HPDE6-E6E7 (cell line): ENCODE measurements at regions not wholly inside any gene's neighbourhood (a gene's known extent, or its start where the extent isn't known, plus 50 kb on each side); places are given as distances from the start of the nearest gene placed in this dataset.

Experiments
- DNase-seq: peaks from one replicate; pipeline ENCODE4 v3.0.0; 2011; ENCODE audit warnings: missing footprints; ENCODE audit errors: extremely low spot score

DNA sequence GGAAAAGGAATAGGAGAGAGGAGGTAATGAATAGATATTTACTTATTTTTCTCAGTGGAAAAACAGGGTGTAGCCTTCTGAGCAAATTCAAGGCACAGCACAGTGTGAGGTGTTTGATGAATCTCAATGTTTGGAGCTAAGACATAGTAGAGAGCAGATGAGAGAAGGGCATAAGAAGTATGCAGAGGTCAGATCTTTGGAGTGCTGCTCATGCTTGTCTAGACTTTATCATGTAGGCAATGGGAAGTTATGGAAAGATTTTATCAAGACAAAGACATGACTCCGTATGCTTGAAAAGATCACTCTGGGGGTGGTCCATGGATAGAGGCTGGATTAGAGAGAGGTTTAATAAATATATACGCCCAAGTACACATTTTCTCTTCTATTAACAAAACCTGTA lies 217.0 kb upstream of the CNR1 start:
- DNase-seq: no peak

DNA sequence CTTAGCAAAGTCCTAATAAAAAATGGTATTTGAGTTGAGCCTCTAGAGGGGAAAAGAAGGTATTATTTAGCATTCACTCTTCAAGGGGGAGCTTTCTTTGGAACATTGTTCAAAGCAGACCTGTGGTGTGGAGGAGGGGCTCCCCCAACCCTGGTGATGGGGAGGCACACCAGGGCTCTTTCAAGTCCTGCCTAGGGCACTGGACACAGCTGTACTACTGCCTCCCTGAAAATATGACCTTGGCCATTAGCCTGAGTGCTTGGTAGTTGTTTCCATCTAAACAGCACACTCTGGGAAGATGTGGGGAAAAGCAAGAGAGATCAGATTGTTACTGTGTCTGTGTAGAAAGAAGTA lies 215.1 kb upstream of the CNR1 start:
- no peak for DNase-seq

DNA sequence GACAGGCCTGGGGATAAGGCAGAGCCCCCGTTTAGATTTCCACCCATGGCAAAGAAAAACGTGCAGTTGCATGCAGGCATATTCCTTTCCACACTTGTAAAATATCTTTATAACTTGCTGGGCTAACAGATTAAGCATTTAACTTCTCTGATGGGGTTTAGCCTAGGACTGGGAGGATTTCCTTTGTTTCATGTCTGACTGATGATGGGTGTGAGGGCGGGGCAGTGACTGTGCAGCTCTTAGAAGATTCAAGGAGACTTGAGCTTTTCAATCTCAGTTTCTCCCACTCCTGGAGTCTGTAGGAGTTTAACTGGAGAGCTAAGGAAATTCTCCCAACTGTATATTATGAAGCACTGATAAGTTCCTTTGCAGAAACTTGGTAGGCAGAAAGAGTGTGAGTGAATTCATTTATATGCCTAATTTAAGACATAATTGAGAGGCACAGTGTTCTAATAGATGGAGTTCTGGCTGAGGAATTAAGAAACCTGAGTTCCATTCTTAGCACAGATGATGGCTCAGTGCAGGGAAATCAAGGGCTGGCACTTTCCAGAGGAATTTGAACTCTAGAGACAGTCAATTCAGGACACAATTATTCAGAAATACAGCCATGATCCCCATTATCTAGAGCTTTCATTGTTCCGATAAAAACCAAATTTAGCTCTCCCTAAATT lies 214.6 kb upstream of the CNR1 start:
- DNase-seq: no peak

DNA sequence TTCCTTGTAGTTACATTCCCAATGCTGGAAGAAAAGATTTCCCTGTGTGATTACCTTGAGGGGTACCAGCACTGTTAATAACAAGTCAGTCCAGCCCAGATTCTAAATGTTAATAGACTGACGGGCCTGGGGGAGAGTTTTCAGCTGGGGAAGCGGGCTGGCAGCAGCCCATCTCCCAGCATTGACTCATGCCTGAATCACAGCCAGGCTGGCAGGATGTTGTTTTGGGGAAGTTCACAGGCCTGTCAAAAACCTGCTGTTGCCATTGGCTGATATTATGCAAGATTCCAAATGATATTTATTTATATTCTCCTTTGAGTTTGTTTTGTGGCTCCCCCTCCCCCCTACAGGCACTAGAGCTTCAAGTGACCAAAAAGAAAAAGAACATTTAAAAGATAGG lies 213.9 kb upstream of the CNR1 start:
- peak; percentile 72 for DNase-seq

DNA sequence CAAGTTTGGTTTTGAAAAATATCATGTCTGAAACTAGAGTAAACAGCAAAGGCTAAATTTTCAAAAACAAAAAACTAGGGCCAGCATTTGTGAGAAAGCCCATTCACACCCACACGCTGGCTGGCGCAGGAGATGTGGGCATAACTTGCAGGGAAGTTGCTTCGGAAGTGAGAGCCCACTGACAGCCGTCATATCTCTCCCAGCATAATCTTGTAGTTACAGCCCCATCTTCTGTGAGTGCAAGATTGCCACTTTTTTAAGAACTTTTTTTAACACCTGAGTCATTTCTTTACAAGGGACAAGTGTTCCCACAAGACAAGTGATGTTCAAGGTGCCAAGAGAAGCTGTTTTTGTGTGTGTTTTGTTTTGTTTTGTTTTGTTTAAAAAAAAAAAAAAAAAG lies 212.5 kb upstream of the CNR1 start:
- no peak for DNase-seq

DNA sequence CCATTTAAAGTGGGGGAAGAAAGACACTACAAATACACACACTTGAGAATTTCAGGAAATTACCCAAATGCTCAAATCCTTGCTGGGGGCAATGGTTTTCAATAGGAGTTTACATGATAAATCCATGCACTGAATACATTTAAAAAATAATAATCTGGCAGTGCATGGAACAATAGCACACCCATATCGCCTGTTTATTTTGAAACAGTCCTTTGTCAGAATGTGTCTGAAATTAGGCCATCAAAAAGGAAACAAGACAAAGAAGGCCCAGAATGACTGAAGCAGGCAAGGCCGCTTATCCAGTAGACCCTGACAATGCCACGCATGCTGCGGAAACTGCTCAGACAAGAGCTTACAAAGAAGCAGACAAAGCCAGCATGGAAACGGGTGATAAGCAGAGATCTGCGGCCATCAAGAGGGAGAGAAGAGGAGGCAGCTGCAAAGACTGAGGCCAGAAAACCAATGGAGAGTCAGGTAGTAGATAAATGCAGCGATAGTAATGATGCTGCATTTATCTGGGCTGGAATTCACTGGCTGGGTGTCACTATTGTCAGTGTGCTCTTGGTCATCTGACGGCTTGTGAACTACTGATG lies 211.9 kb upstream of the CNR1 start:
- DNase-seq: no peak

DNA sequence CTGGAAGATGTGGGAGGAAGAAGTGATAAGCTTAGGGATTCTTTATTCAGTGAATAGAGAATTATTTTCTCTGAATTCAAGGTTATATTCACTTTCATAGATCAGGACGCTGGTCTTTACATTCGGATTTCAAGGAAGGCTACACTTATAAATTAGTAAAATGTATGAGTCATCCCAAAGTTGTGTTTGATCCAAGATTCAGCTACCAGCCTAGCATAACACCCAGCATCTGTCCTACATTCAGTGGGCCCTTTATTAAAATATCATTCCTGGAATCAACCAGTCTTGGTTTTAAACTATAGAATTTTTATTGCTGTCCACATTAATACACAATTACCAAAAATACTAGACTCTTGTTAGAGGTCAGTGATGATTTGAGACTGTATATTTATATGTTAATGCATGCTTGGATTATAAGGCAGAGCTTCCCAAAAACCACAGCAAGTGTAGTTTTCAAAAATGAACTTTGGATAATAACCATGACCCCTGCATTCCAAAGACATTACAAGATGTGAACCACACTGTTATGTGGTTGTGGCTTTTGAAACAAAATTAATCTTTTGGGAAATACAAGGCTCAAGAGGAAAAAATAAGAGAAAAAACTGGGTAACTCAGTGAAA lies 210.7 kb upstream of the CNR1 start:
- DNase-seq: no peak

DNA sequence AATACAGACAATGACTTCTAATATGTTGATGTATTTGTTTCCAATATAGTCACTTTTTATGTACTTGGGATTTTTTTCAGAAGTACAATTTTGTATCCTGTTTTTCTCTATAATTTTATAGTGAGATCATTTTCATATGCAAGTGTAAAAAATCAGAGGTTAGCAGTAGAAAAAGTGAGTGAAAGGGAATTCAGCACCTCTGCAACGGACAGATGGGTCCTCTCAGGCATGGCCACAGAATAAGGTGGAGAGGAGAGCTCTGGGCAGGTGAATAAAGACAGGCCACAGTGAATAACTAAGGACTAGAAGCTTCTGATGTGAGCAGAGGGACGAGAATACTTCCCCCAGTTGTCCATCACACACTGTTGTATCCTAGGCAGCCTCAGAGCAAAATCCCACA lies 210.1 kb upstream of the CNR1 start:
- DNase-seq: no peak

DNA sequence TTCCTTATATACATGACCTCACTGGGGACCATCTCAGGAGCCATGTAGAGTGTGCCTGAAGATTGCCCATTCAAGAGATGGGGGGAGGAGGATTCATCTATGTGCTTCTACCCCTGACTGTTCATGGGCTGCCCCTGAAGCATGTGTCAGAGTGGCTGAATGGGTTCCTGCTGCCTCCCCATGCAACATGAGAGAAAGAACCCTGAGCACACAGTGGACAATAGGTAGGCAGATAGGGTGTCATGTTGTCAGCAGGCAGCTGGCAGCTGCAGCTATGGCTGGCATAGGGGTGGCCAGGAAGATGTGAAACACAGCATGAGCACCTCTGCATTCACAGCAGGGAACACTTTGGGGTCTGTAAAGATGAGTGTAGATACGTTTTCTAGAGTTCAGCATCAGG lies 208.4 kb upstream of the CNR1 start:
- DNase-seq: no peak

DNA sequence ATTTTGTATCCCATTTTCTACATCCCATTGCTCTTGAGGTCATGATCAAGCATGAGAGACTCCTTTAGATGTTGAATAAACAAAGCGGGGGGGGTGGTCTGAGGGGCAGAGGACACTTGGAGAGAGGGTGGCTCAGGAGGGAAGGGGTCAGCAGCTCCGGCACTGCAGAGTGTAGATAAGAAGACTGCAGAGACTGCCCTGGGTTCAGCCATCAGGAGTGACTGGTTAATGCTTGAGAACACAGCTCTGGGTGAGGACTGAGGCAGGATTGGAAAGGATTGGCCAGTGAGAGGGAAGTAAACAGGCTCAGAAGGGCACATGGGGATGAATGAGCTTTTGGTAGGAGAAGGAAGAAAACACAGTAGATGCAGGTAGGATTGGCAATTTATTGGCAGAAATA lies 205.3 kb upstream of the CNR1 start:
- no peak for DNase-seq

DNA sequence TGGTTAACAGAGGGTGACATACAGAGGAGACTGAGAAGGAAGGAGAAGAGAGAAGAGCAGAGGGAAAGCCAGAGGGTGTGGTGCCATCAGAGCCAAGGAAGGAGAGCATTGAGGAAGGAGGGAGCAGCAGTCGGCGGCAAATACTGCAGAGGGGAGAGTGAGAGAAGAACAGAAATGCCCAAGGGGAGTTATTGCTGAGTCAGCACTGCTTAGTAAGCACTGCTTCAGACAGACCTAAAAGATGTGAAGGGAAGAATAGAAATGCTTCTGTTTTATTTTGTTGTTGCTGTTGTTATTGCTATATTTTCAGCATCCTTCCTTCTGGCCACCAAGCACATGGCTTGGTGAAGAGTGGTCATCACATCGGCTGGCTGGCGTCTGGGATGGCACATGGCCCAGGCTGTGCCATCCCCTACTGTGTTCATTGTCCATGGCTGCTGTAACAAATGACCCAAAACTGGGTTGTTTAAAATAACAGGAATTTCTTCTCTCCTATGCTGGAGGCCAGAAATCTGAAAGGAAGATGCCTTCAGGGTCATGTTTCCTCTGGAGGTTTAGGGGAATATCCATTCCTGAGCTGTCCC lies 204.1 kb upstream of the CNR1 start:
- DNase-seq: no peak

DNA sequence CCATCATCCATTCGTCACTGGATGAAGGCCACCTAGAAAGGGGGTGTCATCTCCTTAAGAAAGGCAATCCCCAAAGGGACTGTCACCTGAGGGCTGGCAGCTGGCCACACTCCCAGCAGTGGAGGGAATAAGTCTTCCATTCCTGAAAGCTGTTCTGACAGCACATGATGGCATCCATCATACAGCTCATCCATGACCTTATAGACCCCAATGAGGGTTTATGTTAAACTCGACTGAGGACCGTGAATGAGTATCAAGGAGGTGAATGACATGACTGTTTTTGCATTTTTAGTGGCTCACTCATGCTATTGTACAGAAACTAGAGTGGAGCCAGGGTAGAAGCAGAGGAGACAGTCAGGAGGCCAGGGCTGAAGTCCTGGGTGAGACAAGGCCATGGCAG lies 203.1 kb upstream of the CNR1 start:
- DNase-seq: no peak

DNA sequence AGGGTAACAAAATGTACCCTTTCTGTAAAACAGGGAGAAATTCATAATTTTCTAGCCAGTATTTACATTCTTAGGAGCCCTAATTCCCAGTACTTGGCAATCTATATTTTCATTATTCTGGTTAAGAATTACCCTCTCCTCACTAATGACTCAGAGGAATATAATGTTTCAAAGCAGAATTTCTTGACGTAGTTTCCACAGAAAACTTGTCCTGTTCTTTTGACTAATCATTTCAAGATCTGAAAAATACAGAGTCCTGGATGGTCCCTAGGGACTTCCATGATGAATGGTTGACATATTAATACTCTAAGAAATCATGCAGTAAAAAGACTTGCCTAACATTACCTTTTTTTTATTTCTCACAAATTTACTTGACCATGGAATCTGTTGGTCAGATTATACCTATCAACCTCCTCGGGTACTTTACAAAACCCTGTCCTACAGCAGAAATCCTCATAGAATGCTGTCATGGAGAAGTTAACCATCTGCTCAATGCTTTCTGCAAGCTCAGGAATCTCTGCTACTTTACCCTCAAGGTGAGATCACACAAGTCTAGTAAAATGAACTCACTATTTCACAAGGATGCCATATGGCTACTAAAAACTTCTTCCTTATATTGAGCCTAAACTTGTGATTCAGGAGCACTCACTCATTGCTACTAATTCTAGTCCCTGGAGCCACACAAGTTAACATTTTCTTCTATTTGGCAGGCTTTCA lies 202.1 kb upstream of the CNR1 start:
- DNase-seq: no peak

DNA sequence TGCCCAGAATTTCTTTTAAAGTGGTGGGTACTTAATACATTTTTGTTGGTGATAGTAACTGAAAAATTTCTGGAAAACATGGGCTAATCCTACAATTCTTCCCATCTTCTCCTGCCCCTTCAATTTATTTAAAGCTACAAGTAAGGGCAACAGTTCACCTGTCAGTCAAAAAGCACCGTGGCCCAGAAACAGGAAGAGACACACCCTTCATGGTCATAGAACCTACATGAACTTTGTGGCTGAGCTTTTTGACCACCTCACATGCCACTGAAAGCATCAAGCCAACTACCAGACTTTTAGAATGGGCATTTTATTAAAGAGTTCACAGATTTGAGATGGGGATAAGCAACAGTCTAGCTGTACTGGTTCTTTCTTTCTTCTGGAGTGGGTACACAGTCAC lies 201.1 kb upstream of the CNR1 start:
- DNase-seq: no peak

DNA sequence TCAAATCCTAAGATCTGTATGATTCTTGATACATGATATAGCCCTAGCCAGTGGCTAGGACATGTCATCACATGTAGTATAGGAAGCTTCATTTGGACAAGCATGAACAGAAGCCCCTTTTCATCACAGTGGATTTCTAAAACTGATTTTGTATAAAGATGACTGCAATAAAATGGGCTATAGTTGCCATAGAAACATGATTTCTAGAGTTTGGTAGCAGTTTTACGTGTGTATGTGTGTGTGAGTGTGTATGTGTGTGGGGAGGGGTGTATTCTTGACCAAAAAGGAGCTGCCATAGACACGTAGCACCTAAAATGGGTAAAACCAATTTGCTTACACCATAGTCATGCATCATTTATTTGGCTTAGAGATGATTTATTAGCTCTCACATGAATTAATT lies 200.5 kb upstream of the CNR1 start:
- no peak for DNase-seq

DNA sequence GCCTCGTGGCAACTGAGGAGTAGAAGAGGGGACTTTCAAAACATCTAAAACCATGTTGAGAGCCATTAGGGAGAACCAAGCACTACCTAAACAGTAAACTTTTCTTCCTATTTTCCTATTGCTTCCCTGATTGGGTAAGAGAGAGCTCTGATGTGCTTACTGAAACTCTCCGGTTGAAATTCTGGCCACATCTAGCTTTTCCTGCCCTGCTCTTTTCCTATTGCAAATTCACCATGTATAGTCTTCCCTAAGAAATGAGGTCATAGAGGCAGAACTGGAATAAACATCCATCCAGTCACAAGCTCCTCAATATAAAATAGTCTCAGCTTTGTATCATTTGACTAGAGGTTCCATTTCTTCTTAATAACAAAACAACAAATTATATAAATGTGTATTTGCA lies 199.5 kb upstream of the CNR1 start:
- DNase-seq: no peak

DNA sequence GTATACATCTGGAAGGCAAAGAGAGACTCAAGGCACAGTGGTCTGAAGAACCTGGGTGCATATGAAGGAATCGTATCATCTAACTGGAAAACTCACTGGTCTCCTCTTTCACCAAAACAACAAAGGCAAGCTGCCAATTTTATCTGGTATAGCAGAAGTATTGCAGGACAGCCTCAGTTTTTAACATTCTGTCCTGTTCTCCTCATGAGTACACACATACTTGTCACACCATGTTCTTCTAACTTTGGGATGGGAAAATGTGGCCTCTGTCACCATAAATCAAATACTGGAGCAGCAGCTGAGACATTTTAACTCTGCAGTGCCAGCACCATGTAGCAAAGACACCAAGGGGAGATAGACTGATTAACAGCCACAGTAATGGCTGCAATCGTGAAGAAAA lies 199.1 kb upstream of the CNR1 start:
- no peak for DNase-seq

DNA sequence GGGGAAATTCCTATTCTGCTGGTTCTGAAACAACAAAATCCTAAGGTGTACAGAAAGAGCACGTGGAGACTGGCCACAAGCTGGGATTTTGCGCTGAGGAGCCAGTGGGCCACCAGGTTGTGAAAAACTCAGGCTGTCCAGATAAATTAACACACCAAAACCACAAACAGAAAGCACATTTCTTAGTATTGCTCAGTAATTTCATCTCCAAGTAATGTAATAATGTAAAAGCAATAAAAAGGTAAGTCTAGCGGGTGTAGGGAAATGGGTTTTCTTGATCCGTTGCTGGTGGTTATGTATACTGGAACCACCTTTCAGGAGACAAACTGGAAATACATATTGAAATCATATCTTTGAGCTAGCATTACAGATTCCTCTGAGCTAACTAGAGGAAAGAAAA lies 195.6 kb upstream of the CNR1 start:
- no peak for DNase-seq

DNA sequence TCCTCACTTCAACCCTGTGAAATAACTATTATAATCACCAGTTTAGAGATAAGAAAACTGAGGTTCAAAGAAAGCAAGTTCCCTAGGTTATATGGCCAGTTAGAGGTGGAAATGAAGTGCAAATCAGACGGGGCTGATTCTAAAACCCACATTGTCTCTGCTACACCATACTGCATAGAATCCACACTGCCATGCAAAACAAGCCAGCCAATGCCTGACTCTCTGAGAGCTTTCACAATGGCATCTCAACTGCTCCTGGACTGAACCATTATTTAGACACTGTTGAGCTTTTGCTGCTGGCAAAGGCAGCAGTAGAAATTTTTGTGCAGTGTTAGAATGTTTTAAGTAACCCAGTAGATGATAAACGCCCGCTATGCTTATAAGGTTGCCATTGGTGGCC lies 195.2 kb upstream of the CNR1 start:
- DNase-seq: no peak

DNA sequence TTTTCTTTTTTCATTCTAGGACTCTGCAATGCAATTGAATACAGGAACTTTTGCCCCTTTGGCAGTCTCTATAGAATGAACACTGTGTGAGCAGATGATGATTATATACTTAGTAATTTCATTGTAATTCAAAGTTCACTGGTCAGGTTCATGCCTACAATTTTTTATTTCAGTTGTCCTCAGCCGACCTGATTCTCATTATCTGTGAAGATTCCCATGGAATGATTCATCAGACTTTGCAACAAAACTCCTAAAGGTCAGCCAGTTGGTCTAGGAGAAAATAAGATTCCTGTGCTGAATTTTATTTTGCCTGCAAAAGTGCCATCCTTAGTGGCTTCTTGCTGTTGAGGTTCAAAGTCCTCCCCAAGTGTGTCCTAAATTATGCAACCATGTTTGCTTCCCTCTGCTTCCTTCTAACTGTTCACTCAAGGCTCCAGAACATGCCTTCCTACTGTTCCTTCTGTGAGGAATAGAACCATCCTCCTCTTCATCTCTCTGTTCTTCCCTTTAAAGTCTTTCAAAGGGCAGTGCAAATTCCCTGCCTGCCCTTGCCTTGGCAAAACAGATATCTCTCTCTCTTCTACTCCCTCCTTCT lies 194.2 kb upstream of the CNR1 start:
- DNase-seq: no peak

DNA sequence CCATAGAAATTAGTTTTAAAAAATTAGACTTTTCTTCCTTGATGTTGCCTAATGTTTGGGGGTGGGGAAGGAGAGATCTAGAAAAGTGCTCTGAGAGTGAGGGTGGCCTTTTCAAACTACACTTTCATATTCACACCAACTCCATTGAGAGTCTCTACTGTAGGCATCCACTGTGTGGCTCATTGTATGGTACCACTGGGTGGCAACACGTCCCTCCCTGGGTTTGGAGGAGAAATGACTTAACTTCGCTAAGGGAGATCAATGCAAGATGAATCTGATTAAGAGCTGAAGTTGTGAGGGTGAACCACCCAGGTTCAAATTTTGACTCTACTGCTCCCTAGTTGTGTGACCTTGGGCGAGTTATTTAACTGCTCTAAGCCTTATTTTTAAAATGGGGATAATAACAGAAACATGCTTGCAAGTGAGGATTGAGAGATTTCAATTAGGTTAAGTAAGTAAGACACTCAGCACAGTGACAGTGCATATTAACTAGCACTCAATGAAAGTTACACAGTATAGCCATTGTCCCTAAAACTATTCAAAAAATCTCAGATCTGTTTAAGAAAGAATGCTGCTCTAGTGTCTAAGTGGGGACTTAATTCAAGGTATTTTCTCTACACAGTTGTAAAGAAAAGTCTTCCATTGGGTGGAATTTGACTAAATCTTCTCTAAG lies 193.5 kb upstream of the CNR1 start:
- DNase-seq: no peak

DNA sequence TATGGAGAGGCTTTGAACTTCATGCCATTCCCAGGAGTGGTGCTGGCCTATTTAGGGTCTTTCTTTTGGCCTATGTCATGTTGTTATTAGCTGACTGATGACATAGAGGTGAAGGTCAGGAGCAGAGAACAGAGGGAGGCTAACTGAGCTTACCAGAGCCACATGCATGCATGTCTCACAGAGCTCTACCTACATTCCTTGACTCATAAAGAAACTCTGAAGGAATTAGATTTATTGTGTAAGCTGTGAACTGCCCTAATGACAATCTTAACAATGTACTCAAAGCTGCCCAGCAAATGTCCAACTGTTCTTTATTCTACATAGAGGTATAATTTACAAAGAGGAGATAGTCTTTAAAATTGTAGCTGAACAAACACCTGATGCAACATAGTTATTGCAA lies 192.7 kb upstream of the CNR1 start:
- no peak for DNase-seq
